ENCODE measurements at regions not wholly inside any gene's neighbourhood (a gene's known extent, or its start where the extent isn't known, plus 50 kb on each side); places are given as distances from the start of the nearest gene placed in this dataset.

GRCh38 chr3:64299206-64299605 lies 73.9 kb upstream of the PRICKLE2 start:
- Mint-ChIP-seq H3K27me3 (ENCODE audit: unreplicated experiment) (peaks cover 3% of the 10 kb centered on the region), H3K36me3 (ENCODE audit: low read depth, unreplicated experiment) (no peaks in the 10 kb centered on the region), H3K4me1 (ENCODE audit: unreplicated experiment) (no peaks in the 10 kb centered on the region), H3K27ac (ENCODE audit: unreplicated experiment) (no peak overlapping the region), H3K9me3 (ENCODE audit: unreplicated experiment) (no peaks in the 10 kb centered on the region), H3K4me3 (ENCODE audit: unreplicated experiment) (no peak overlapping the region)
- no peak for TF ChIP-seq CTCF (IDR thresholded peaks at IDR 0.05; ENCODE audit: unreplicated experiment)
- no peak for DNase-seq (ENCODE audit: low spot score)

- Mint-ChIP-seq H3K27me3 (ENCODE audit: unreplicated experiment) (peaks cover 6% of the 10 kb centered on the region), H3K9me3 (ENCODE audit: unreplicated experiment) (no peaks in the 10 kb centered on the region), H3K27ac (ENCODE audit: unreplicated experiment) (no peak overlapping the region), H3K4me1 (ENCODE audit: unreplicated experiment) (no peaks in the 10 kb centered on the region), H3K4me3 (ENCODE audit: unreplicated experiment) (no peak overlapping the region), H3K36me3 (ENCODE audit: low read depth, unreplicated experiment) (no peaks in the 10 kb centered on the region)
- no peak for DNase-seq (ENCODE audit: low spot score)
- no peak for TF ChIP-seq CTCF (IDR thresholded peaks at IDR 0.05; ENCODE audit: unreplicated experiment)
Measured at GRCh38 chr3:64297563-64297962, 72.3 kb upstream of the PRICKLE2 start.

DNA sequence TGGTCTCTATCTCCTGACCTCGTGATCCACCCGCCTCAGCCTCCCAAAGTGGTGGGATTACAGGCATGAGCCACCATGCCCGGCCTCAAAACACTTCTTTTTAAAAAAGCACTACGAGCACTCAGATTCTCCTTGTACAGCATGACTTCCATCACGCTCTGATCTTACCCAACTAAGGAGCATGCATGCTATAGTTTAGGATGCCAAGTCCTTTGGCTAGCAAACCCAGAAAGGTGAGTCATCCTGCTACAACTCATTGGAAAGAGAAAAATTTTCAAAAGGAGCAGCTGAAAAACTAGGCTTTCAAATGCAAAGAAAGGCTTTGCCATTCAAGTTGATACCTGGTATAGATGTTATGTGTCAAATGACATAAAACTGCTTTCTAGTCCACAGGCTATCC lies 70.3 kb upstream of the PRICKLE2 start:
- Mint-ChIP-seq H3K4me1 (ENCODE audit: unreplicated experiment) (no peaks in the 10 kb centered on the region), H3K36me3 (ENCODE audit: low read depth, unreplicated experiment) (no peaks in the 10 kb centered on the region), H3K27ac (ENCODE audit: unreplicated experiment) (no peak overlapping the region), H3K9me3 (ENCODE audit: unreplicated experiment) (no peaks in the 10 kb centered on the region), H3K4me3 (ENCODE audit: unreplicated experiment) (no peak overlapping the region), H3K27me3 (ENCODE audit: unreplicated experiment) (peaks cover 6% of the 10 kb centered on the region)
- no peak for DNase-seq (ENCODE audit: low spot score)
- no peak for TF ChIP-seq CTCF (IDR thresholded peaks at IDR 0.05; ENCODE audit: unreplicated experiment)

DNA sequence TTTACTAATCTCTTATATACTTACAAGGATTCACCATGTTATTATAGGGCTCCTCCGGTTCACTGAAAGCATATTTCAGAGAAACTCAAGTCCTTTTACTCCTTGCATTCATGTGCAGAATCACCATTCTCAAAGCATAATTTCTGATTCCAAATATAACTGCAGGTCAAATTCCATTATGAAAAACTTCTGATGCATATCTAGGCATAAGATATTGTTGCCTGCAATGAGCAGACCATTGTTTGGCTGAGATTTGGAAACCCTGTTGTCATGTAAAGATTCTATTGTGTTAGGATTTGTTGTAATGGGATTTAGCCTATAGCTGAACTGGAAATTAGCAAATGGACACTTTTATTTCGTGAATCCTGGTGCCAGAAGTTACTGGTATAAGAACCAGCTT lies 69.5 kb upstream of the PRICKLE2 start:
- no peaks in the 10 kb centered on the region for H3K9me3 Mint-ChIP-seq (ENCODE audit: unreplicated experiment)
- no peak overlapping the region for H3K27ac Mint-ChIP-seq (ENCODE audit: unreplicated experiment)
- H3K27me3 Mint-ChIP-seq (ENCODE audit: unreplicated experiment): peaks cover 6% of the 10 kb centered on the region
- no peak overlapping the region for H3K4me3 Mint-ChIP-seq (ENCODE audit: unreplicated experiment)
- no peak for DNase-seq (ENCODE audit: low spot score)
- no peaks in the 10 kb centered on the region for H3K36me3 Mint-ChIP-seq (ENCODE audit: low read depth, unreplicated experiment)
- no peaks in the 10 kb centered on the region for H3K4me1 Mint-ChIP-seq (ENCODE audit: unreplicated experiment)
- TF ChIP-seq CTCF (IDR thresholded peaks at IDR 0.05; ENCODE audit: unreplicated experiment): no peak

GRCh38 chr3:64293121-64293520 lies 67.9 kb upstream of the PRICKLE2 start:
- no peak for DNase-seq (ENCODE audit: low spot score)
- Mint-ChIP-seq H3K27me3 (ENCODE audit: unreplicated experiment) (peaks cover 5% of the 10 kb centered on the region), H3K27ac (ENCODE audit: unreplicated experiment) (no peak overlapping the region), H3K4me3 (ENCODE audit: unreplicated experiment) (no peak overlapping the region), H3K4me1 (ENCODE audit: unreplicated experiment) (no peaks in the 10 kb centered on the region), H3K36me3 (ENCODE audit: low read depth, unreplicated experiment) (no peaks in the 10 kb centered on the region), H3K9me3 (ENCODE audit: unreplicated experiment) (no peaks in the 10 kb centered on the region)
- no peak for TF ChIP-seq CTCF (IDR thresholded peaks at IDR 0.05; ENCODE audit: unreplicated experiment)
